ENCODE measurements at regions not wholly inside any gene's neighbourhood (a gene's known extent, or its start where the extent isn't known, plus 50 kb on each side); places are given as distances from the start of the nearest gene placed in this dataset.

DNA sequence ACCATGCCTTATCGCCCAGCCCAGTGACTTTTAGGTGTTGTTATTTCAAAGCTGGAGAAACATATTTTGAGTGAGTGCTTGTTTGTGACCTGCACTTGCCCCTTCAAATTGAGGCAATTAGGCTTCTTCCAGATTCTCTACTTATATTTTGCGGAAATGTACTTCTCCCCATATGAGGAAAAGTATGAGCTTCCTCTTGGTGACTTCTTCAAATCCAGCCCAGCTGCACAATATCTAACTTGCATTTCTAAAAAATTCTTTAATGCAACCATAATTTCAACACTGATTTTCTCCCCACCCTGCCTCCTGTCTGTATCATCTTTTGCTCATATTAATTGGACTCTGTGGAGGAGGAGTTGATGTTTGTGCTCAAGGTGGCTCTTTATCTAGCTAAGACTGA, 391.2 kb upstream of the POU3F3 start:
- Histone ChIP-seq H3K4me3 (replicated peaks in 1 of 2; ENCODE audit: low read depth in 1 of 2, low read length in 2 of 2) (no peak overlapping the region), H3K9ac (ENCODE audit: low read length) (no peak overlapping the region), H3K4me1 (ENCODE audit: control insufficient read depth in 1 of 2, insufficient read depth in 2 of 2, low read length in 2 of 2) (no peaks in the 10 kb centered on the region), H3K36me3 (ENCODE audit: control insufficient read depth in 1 of 2, insufficient read depth in 2 of 2, low read length in 2 of 2) (no peaks in the 10 kb centered on the region), H3K9me3 (ENCODE audit: control insufficient read depth in 1 of 2, insufficient read depth in 1 of 2, low read depth in 1 of 2, low read length in 2 of 2) (peaks cover 6 to 9% of the 10 kb centered on the region in 2 experiments; a peak in 2 of 4 replicates), H3K27me3 (ENCODE audit: insufficient read depth, low read length) (no peaks in the 10 kb centered on the region), H3K27ac (ENCODE audit: low read depth, low read length) (no peak overlapping the region), H2AFZ (ENCODE audit: low read depth, low read length, poor library complexity, severe bottlenecking) (no peak overlapping the region), H3K79me2 (ENCODE audit: insufficient read depth, low read length) (no peaks in the 10 kb centered on the region), H4K20me1 (ENCODE audit: insufficient read depth) (no peaks in the 10 kb centered on the region), H3K9me2 (ENCODE audit: insufficient read depth) (no peaks in the 10 kb centered on the region), H3K4me2 (ENCODE audit: low read length) (no peak overlapping the region)
- TF ChIP-seq POLR2AphosphoS5 (IDR thresholded peaks at IDR 0.05; ENCODE audit: low read depth, low read length): no peak
- no peak for TF ChIP-seq FOSL1 (IDR thresholded peaks at IDR 0.05; ENCODE audit: low read depth)
- TF ChIP-seq RAD21 (IDR thresholded peaks at IDR 0.05; ENCODE audit: low read depth): no peak
- TF ChIP-seq, protein P1, sequence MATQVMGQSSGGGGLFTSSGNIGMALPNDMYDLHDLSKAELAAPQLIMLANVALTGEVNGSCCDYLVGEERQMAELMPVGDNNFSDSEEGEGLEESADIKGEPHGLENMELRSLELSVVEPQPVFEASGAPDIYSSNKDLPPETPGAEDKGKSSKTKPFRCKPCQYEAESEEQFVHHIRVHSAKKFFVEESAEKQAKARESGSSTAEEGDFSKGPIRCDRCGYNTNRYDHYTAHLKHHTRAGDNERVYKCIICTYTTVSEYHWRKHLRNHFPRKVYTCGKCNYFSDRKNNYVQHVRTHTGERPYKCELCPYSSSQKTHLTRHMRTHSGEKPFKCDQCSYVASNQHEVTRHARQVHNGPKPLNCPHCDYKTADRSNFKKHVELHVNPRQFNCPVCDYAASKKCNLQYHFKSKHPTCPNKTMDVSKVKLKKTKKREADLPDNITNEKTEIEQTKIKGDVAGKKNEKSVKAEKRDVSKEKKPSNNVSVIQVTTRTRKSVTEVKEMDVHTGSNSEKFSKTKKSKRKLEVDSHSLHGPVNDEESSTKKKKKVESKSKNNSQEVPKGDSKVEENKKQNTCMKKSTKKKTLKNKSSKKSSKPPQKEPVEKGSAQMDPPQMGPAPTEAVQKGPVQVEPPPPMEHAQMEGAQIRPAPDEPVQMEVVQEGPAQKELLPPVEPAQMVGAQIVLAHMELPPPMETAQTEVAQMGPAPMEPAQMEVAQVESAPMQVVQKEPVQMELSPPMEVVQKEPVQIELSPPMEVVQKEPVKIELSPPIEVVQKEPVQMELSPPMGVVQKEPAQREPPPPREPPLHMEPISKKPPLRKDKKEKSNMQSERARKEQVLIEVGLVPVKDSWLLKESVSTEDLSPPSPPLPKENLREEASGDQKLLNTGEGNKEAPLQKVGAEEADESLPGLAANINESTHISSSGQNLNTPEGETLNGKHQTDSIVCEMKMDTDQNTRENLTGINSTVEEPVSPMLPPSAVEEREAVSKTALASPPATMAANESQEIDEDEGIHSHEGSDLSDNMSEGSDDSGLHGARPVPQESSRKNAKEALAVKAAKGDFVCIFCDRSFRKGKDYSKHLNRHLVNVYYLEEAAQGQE (IDR thresholded peaks at IDR 0.05; ENCODE audit: low read depth): no peak
- no peak for TF ChIP-seq YY1 (IDR thresholded peaks at IDR 0.05; ENCODE audit: extremely low read depth, insufficient replicate concordance, low read depth, low read length)
- TF ChIP-seq SRF (IDR thresholded peaks at IDR 0.05; ENCODE audit: low read depth): no peak
- no peak for TF ChIP-seq TCF7L2 (IDR thresholded peaks at IDR 0.05; ENCODE audit: borderline replicate concordance, extremely low read depth, insufficient read depth, insufficient read length)
- TF ChIP-seq ZNF274 (IDR thresholded peaks at IDR 0.05; ENCODE audit: low read depth, low read length): no peak
- TF ChIP-seq, protein P2, sequence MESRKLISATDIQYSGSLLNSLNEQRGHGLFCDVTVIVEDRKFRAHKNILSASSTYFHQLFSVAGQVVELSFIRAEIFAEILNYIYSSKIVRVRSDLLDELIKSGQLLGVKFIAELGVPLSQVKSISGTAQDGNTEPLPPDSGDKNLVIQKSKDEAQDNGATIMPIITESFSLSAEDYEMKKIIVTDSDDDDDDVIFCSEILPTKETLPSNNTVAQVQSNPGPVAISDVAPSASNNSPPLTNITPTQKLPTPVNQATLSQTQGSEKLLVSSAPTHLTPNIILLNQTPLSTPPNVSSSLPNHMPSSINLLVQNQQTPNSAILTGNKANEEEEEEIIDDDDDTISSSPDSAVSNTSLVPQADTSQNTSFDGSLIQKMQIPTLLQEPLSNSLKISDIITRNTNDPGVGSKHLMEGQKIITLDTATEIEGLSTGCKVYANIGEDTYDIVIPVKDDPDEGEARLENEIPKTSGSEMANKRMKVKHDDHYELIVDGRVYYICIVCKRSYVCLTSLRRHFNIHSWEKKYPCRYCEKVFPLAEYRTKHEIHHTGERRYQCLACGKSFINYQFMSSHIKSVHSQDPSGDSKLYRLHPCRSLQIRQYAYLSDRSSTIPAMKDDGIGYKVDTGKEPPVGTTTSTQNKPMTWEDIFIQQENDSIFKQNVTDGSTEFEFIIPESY (IDR thresholded peaks at IDR 0.05; ENCODE audit: extremely low read depth, insufficient replicate concordance, low read length): no peak
- TF ChIP-seq POLR2A (IDR thresholded peaks at IDR 0.05; ENCODE audit: borderline replicate concordance, extremely low read depth, insufficient read depth, insufficient read length): no peak
- no peak for TF ChIP-seq SIN3A (IDR thresholded peaks at IDR 0.05; ENCODE audit: low read depth)
- TF ChIP-seq ZFX (IDR thresholded peaks at IDR 0.05): no peak
- no TSS peak for BruUV-seq (replicated peaks)
- ChIA-PET CTCF (no interaction called here), POLR2A (no interaction called here), RAD21 (ENCODE audit: low non-redundant PET in 1 of 2, low total read pairs in 2 of 2, uncharacterized antibody in 2 of 2, unreplicated experiment in 2 of 2) (no interaction called here)
- ATAC-seq (no peak), DNase-seq (ENCODE audit: low read depth, low spot score) (no peak)
- intact Hi-C loops (cut with micrococcal nuclease): no loop called here
